ENCODE measurements at regions not wholly inside any gene's neighbourhood (a gene's known extent, or its start where the extent isn't known, plus 50 kb on each side); places are given as distances from the start of the nearest gene placed in this dataset.

GRCh38 chr17:77763575-77763974, 194.9 kb upstream of the TNRC6C start:
- no peak for DNase-seq

- DNase-seq: no peak
Observed at GRCh38 chr17:77765292-77765691, 193.2 kb upstream of the TNRC6C start.

GRCh38 chr17:77767148-77767547, 191.4 kb upstream of the TNRC6C start:
- DNase-seq: no peak

- DNase-seq: no peak
Observed at GRCh38 chr17:77768248-77768852, 190.2 kb upstream of the TNRC6C start.

- DNase-seq: no peak
Observed at GRCh38 chr17:77769215-77769614, 189.3 kb upstream of the TNRC6C start.

- no peak for DNase-seq
Observed at GRCh38 chr17:77769762-77770161, 188.7 kb upstream of the TNRC6C start.

- DNase-seq: no peak
Observed at GRCh38 chr17:77770331-77771105, 188.0 kb upstream of the TNRC6C start.

- DNase-seq: no peak
Observed at GRCh38 chr17:77771145-77771544, 187.4 kb upstream of the TNRC6C start.

GRCh38 chr17:77771587-77771986, 186.9 kb upstream of the TNRC6C start:
- no peak for DNase-seq

GRCh38 chr17:77771998-77772397, 186.5 kb upstream of the TNRC6C start:
- DNase-seq: no peak

- DNase-seq: peak; percentile 54 to 66
Observed at GRCh38 chr17:77772461-77772897, 186.0 kb upstream of the TNRC6C start.

GRCh38 chr17:77772899-77773358, 185.6 kb upstream of the TNRC6C start:
- DNase-seq: no peak

- no peak for DNase-seq
Observed at GRCh38 chr17:77774182-77774581, 184.3 kb upstream of the TNRC6C start.

- DNase-seq: no peak
Observed at GRCh38 chr17:77778636-77779489, 179.6 kb upstream of the TNRC6C start.

GRCh38 chr17:77779711-77780539, 178.6 kb upstream of the TNRC6C start:
- no peak for DNase-seq

GRCh38 chr17:77781536-77781935, 177.0 kb upstream of the TNRC6C start:
- no peak for DNase-seq

- DNase-seq: no peak
Observed at GRCh38 chr17:77782201-77782600, 176.3 kb upstream of the TNRC6C start.

GRCh38 chr17:77782611-77783010, 175.9 kb upstream of the TNRC6C start:
- no peak for DNase-seq

- no peak for DNase-seq
Observed at GRCh38 chr17:77783991-77784820, 174.3 kb upstream of the TNRC6C start.

- no peak for DNase-seq
Observed at GRCh38 chr17:77785312-77785905, 173.1 kb upstream of the TNRC6C start.

- DNase-seq: no peak
Observed at GRCh38 chr17:77786090-77786489, 172.4 kb upstream of the TNRC6C start.
